Gastrocnemius medialis (tissue), 4 donors: ENCODE measurements at regions not wholly inside any gene's neighbourhood (a gene's known extent, or its start where the extent isn't known, plus 50 kb on each side); places are given as distances from the start of the nearest gene placed in this dataset.

Experiments used
- ATAC-seq, 2 donors: fragments of 150-250 bp; one replicate each; pipeline ENCODE4 v1.9.1; 2016
- DNase-seq, 2 donors: peaks; one replicate each; pipeline ENCODE4 v3.0.0-alpha.2; 2019
- H3K27ac ChIP-seq, 4 donors: fragments of 200-600 bp; sonication (generic); 1 replicate in 1 of 4; 2 replicates in 3 of 4; pipeline ENCODE4 v1.5.1; 2016 to 2018; ENCODE audit warnings: mild to moderate bottlenecking in 2 of 4, moderate library complexity in 1 of 4
- H3K27me3 ChIP-seq, 3 donors: fragments of 200-600 bp; sonication (generic) in 2 of 3; 1 replicate in 1 of 3; 2 replicates in 2 of 3; pipeline versions ENCODE4 v1.5.1 to v1.6.0; 2016 to 2019; ENCODE audit warnings: mild to moderate bottlenecking in 1 of 3, moderate library complexity in 1 of 3
- H3K36me3 ChIP-seq, 2 donors: fragments of 200-600 bp; sonication (generic) in 1 of 2; one replicate each; pipeline ENCODE4 v1.5.1; 2017 to 2018
- H3K4me1 ChIP-seq, 2 donors: fragments of 200-600 bp; sonication (generic) in 1 of 2; one replicate each; pipeline ENCODE4 v1.5.1; 2016 to 2017; ENCODE audit warnings: mild to moderate bottlenecking in 2 of 2
- H3K4me3 ChIP-seq, 4 donors: fragments of 200-600 bp; sonication (generic) in 3 of 4; 1 replicate in 1 of 4; 2 replicates in 3 of 4; pipeline ENCODE4 v1.5.1; 2016 to 2019; ENCODE audit warnings: mild to moderate bottlenecking in 2 of 4
- H3K9me3 ChIP-seq, 3 donors: fragments of 200-600 bp; sonication (generic) in 2 of 3; 1 replicate in 1 of 3; 2 replicates in 2 of 3; pipeline ENCODE4 v1.5.1; 2016 to 2019
- CTCF ChIP-seq, 5 experiments: fragments of 450-650 bp in 3 of 5; fragments of 200-600 bp in 2 of 5; sonication (generic) in 2 of 5; IDR thresholded peaks in 4 of 5; conservative IDR thresholded peaks in 1 of 5; 1 replicate in 4 of 5; 2 replicates in 1 of 5; pipeline ENCODE4 v1.5.1; 2016 to 2019; ENCODE audit warnings: antibody characterized with exemption in 5 of 5, mild to moderate bottlenecking in 3 of 5, moderate library complexity in 3 of 5
- POLR2A ChIP-seq, 2 donors: fragments of 450-650 bp; IDR thresholded peaks; one replicate each; pipeline ENCODE4 v1.6.1; 2017; ENCODE audit warnings: antibody characterized with exemption in 2 of 2, mild to moderate bottlenecking in 2 of 2, moderate library complexity in 2 of 2
- in situ Hi-C, 4 donors: fragments of 200-750 bp; cut with MboI; loops; one replicate each; pipeline versions ENCODE4 v1.15.0 to v1.8.0; 2017; ENCODE audit warnings: low sequenced_read_pairs in 4 of 4
- intact Hi-C: fragments of 100-400 bp; cut with DNase I; formaldehyde crosslinking; loops from one replicate; pipeline ENCODE4 v1.15.1; 2023; ENCODE audit warnings: low total_unique reads

DNA sequence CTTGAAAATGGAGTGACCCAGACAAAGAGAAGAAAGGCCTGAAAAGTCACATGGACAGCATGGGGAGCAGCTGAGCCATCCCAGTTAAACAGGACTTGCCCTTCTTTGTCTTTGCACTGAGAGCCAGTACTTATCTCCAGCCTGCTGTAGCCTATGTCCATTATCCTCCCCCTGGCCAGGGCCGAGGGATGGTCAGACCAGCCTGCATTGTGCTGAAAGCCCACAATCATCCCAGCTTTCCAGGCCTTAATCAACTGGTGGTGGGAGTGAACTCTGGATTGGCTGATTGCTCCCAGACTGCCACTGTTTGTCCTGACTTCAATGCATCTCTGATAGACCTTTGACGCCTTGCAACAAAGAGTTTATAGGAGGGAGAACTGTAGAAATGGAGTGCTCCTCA lies 453.1 kb downstream of the EPHA5 start:
- H3K36me3 ChIP-seq, result no peaks in the 10 kb centered on the region
- no peaks in the 10 kb centered on the region for H3K27me3 ChIP-seq
- TF ChIP-seq CTCF (IDR thresholded peaks at IDR 0.05 in 4 of 5, conservative IDR thresholded peaks at IDR 0.05 in 1 of 5), result no peak
- no peak for TF ChIP-seq POLR2A (IDR thresholded peaks at IDR 0.05)
- intact Hi-C loops, result no loop called here
- no peak overlapping the region for H3K4me3 ChIP-seq
- no peaks in the 10 kb centered on the region for H3K4me1 ChIP-seq
- DNase-seq (no peak), ATAC-seq (no peak)
- in situ Hi-C loops, result no loop called here
- H3K9me3 ChIP-seq, result no peaks in the 10 kb centered on the region
- no peak overlapping the region for H3K27ac ChIP-seq

- no peaks in the 10 kb centered on the region for H3K4me1 ChIP-seq
- DNase-seq (no peak), ATAC-seq (no peak)
- no peak overlapping the region for H3K27ac ChIP-seq
- intact Hi-C loops, result no loop called here
- in situ Hi-C loops, result no loop called here
- no peaks in the 10 kb centered on the region for H3K27me3 ChIP-seq
- H3K4me3 ChIP-seq, result no peak overlapping the region
- no peaks in the 10 kb centered on the region for H3K9me3 ChIP-seq
- TF ChIP-seq CTCF (IDR thresholded peaks at IDR 0.05 in 4 of 5, conservative IDR thresholded peaks at IDR 0.05 in 1 of 5), result no peak
- TF ChIP-seq POLR2A (IDR thresholded peaks at IDR 0.05), result no peak
- H3K36me3 ChIP-seq, result no peaks in the 10 kb centered on the region
Measured at GRCh38 chr4:65202853-65203236, 467.4 kb downstream of the EPHA5 start.

- ATAC-seq, result no peak
- no peak overlapping the region for H3K4me3 ChIP-seq
- no peaks in the 10 kb centered on the region for H3K27me3 ChIP-seq
- no peaks in the 10 kb centered on the region for H3K36me3 ChIP-seq
- H3K27ac ChIP-seq, result no peak overlapping the region
- intact Hi-C loops, result no loop called here
- H3K9me3 ChIP-seq, result no peaks in the 10 kb centered on the region
- no peaks in the 10 kb centered on the region for H3K4me1 ChIP-seq
- in situ Hi-C loops, result no loop called here
- TF ChIP-seq CTCF (IDR thresholded peaks at IDR 0.05 in 4 of 5, conservative IDR thresholded peaks at IDR 0.05 in 1 of 5) (no peak), POLR2A (IDR thresholded peaks at IDR 0.05) (no peak)
- no peak for DNase-seq
Measured at GRCh38 chr4:65202165-65202852, 468.0 kb downstream of the EPHA5 start.

GRCh38 chr4:65195666-65196065 lies 474.6 kb downstream of the EPHA5 start:
- Histone ChIP-seq H3K4me3 (no peak overlapping the region), H3K27ac (no peak overlapping the region), H3K36me3 (no peaks in the 10 kb centered on the region), H3K4me1 (no peaks in the 10 kb centered on the region), H3K9me3 (no peaks in the 10 kb centered on the region), H3K27me3 (no peaks in the 10 kb centered on the region)
- intact Hi-C loops (no loop called here), in situ Hi-C loops (no loop called here)
- no peak for ATAC-seq
- DNase-seq, result no peak
- no peak for TF ChIP-seq POLR2A (IDR thresholded peaks at IDR 0.05)
- TF ChIP-seq CTCF (IDR thresholded peaks at IDR 0.05 in 4 of 5, conservative IDR thresholded peaks at IDR 0.05 in 1 of 5), result no peak

DNA sequence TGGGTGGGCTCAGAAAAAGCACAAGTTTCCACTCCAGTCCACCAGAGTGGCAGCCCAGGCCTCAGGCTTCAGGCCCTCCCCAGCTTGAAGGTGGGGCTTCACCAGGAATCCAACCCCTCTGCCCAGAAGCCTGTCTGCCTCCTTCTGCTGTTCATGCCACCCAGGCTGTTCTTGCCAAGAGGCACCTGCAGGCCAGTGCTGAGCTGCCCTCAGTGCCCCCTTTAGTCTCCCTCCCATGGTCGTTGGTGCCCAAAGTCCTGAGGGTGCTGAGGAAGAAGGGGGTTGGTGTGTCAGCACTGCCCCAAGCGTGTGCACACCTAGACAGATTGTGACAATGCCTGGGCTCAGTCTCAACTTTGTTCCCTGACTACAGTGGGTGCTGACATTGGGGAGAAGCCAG lies 475.3 kb downstream of the EPHA5 start:
- ATAC-seq (no peak), DNase-seq (no peak)
- no peak for TF ChIP-seq CTCF (IDR thresholded peaks at IDR 0.05 in 4 of 5, conservative IDR thresholded peaks at IDR 0.05 in 1 of 5)
- intact Hi-C loops, result no loop called here
- H3K36me3 ChIP-seq, result no peaks in the 10 kb centered on the region
- H3K4me3 ChIP-seq, result no peak overlapping the region
- no peaks in the 10 kb centered on the region for H3K9me3 ChIP-seq
- no peak overlapping the region for H3K27ac ChIP-seq
- H3K27me3 ChIP-seq, result no peaks in the 10 kb centered on the region
- in situ Hi-C loops, result no loop called here
- H3K4me1 ChIP-seq, result no peaks in the 10 kb centered on the region
